Fibroblast of mammary gland (primary cell): ENCODE measurements at regions not wholly inside any gene's neighbourhood (a gene's known extent, or its start where the extent isn't known, plus 50 kb on each side); places are given as distances from the start of the nearest gene placed in this dataset.

Source experiments
- DNase-seq: peaks from one replicate; pipeline ENCODE4 v3.0.0-alpha.2; 2010; ENCODE audit warnings: low read depth
- H3K4me3 ChIP-seq: 2 replicates; pipeline ENCODE4 v1.5.1; 2011; ENCODE audit warnings: low read depth, mild to moderate bottlenecking, low read length, moderate library complexity; ENCODE audit not compliant: control insufficient read depth
- TF ChIP-seq, protein P1 (sequence below): conservative IDR thresholded peaks from 2 replicates; pipeline ENCODE4 v1.5.1; 2011; ENCODE audit warnings: low read depth, low read length, inconsistent platforms; ENCODE audit not compliant: control insufficient read depth, insufficient read depth

DNA sequence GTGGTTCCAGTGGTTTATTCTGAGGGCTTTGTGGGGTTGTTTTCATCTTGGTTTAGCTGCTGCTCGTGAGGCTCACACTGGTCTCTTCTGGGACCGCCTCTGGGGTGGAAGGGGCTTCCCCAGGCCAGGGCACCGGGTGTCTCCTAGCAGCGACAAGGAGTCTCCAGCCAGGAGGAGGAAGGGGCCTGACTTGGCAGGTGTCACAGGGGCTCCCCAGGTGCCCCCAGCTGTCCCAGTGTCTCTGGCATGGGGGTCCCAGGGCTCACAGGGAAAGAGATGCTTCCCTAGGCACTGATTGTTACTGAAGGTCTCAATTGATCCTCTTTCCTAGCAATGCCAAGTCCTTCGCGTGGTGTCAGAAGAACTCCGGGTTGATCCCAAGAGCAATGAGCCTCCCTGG, 241.1 kb upstream of the IRX4 start:
- TF ChIP-seq, protein P1, sequence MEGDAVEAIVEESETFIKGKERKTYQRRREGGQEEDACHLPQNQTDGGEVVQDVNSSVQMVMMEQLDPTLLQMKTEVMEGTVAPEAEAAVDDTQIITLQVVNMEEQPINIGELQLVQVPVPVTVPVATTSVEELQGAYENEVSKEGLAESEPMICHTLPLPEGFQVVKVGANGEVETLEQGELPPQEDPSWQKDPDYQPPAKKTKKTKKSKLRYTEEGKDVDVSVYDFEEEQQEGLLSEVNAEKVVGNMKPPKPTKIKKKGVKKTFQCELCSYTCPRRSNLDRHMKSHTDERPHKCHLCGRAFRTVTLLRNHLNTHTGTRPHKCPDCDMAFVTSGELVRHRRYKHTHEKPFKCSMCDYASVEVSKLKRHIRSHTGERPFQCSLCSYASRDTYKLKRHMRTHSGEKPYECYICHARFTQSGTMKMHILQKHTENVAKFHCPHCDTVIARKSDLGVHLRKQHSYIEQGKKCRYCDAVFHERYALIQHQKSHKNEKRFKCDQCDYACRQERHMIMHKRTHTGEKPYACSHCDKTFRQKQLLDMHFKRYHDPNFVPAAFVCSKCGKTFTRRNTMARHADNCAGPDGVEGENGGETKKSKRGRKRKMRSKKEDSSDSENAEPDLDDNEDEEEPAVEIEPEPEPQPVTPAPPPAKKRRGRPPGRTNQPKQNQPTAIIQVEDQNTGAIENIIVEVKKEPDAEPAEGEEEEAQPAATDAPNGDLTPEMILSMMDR, result no peak
- DNase-seq, result no peak
- no peak overlapping the region for H3K4me3 ChIP-seq

DNA sequence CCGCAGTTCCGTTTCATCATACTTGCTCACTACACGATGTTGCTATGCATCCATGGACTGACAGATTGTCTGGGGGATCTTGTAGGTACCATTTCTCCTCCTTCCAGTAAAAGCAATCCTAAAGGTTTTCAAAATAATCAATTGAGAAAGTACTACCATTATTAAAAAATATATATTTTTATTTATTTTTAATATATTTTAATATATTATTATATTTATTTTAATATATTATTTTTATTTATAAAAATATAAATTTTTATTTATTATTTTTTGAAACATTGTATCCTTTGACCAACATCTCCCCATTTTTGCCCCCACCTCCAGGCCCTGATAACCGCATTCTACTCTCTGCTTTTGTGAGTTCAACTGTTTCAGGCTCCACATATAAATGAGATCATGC, 237.6 kb upstream of the IRX4 start:
- no peak overlapping the region for H3K4me3 ChIP-seq
- no peak for DNase-seq
- TF ChIP-seq, protein P1, result no peak

DNA sequence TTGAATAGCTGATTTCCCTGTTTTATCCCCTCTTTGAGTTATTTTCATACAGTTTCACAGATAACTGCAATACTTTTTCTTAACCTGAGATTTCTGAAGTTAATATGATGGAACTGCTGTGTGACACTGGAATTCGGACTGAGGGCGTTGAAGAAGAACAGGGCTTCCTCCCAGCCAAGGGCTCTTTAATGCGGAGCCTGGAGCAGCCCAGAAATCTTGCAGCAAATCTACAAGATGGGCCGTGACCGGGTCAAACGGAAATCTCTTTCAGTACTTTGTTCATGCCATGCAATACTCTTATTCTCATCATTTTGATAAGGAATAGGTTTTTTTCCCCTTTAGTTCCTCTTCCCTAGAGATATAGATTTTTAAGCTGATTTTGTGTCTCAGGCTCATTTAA, 236.8 kb upstream of the IRX4 start:
- H3K4me3 ChIP-seq, result no peak overlapping the region
- TF ChIP-seq, protein P1, result no peak
- DNase-seq, result no peak

DNA sequence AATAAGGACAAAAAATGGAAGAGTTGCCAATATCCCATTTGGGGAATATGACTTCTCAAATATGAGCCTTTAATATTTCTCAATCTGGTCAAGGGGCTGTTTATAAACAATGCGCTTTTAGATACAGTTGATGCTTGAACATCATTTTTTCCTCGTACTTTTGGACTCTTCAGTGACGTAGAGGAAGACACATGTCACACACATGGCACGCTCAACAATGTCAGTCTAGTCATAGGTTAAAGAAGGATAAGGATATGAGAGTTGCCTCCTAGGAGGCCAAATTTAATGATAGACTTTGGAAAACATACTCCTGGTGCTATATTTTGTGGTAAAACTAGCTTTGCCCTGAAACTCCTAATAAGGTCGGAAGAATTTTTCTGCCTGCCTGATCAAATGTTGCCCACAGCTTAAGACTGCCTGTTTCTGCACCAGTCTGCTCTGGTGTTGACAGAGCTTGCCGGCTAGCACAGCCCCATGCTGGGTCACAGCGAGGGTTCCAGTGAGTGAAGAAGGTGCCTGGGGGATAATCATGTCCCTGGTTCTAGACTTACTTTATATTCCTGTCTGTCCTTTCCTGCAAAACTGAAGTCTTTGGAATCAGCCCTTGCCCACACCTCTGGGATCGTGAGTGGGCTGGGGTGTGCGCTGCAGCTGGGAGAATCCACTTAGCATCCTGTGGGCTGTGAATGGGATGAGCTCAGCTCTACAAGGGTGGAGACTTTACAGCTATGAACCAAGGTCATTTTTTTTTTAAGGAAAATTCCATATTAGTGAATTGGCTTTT, 230.8 kb upstream of the IRX4 start:
- no peak overlapping the region for H3K4me3 ChIP-seq
- TF ChIP-seq, protein P1, result no peak
- no peak for DNase-seq

DNA sequence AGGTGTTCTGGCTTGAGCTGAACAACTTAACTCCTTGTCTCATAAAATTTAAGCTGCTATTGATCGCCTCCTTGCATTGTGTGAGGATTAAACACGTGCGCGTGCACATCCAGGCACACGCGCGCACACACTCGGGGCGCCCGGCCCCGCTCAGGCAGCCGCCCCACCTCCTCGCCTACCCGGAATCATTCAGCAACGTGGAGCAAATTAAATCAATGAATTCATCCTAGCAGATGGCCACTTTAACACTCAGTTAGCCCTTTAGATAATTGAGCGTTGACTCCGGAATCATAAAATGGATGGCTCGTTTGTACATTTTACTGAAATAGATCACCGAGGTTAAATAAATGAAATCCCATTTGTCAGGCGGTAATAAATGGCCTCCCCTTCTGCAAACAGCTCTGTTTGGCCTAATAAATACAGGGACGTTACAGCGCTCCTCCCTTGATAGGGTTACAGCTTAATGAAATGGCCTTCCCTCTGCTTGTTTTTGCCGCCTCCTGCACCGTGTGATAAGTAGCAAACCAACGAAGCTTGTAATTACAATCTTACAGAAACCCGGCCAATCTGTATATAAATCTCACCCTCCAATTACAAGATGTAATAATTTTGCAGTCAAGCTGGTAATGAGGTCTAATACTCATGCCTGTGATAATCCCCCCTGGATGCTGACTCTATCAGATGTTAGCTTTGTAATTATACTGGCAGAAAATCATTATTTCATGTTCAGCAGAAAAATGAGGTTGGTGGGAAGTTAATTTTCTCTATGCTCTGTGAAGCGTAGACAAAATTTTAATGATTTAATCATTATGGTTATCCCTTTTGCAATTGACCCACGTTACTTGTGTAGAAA, 229.7 kb upstream of the IRX4 start:
- no peak overlapping the region for H3K4me3 ChIP-seq
- TF ChIP-seq, protein P1, result no peak
- no peak for DNase-seq

DNA sequence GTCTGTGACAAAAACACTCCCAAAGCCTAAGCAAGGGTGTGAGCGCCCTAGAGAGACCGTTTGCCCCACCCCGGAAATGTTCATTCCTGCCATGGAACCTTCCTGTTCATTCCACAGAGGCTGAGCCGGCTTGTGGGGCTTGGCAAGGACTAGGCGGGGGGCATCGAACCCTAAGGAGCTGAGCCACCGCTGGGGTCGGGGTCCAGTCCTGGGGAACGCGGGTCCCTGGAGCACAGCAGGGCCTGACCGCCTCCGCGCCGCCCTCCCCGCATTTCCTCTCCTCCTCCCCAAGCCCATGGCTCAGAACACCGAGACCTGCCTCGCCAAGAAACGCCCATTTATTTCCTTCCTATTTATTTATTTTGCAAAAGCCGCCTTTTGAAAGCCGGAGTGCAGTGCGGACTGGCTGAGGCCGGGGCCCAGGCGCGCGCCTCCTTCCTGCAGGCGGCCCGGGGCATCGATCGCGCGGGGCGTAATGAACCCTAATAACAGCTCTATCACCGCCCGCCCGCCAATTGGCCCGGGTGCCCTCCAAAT, 228.9 kb upstream of the IRX4 start:
- no peak overlapping the region for H3K4me3 ChIP-seq
- DNase-seq, result no peak
- TF ChIP-seq, protein P1, result no peak
